CD4-positive, alpha-beta T cell (primary cell): ENCODE measurements at regions not wholly inside any gene's neighbourhood (a gene's known extent, or its start where the extent isn't known, plus 50 kb on each side); places are given as distances from the start of the nearest gene placed in this dataset.

Experiments used
- ATAC-seq: fragments of 200-7000 bp; cut with Tn5 transposase; one replicate; pipeline ENCODE4 v1.10.0; 2022; ENCODE audit warnings: mild to moderate bottlenecking; ENCODE audit not compliant: poor library complexity
- CTCF ChIA-PET: fragments of 350-600 bp; sonication (Branson Sonifier 250); formaldehyde crosslinking; loops from one replicate; lab custom pipeline; 2021; ENCODE audit warnings: antibody characterized with exemption, inconsistent platforms; lab: Charles Lee
- POLR2A ChIA-PET: fragments of 350-600 bp; sonication (Branson Sonifier 250); formaldehyde crosslinking; loops from one replicate; lab custom pipeline; 2021; ENCODE audit warnings: antibody characterized with exemption, inconsistent platforms; lab: Charles Lee
- DNase-seq, 14 experiments: peaks; one replicate each; pipeline ENCODE4 v3.0.0-alpha.2; 2013 to 2020; ENCODE audit warnings: mixed read lengths in 2 of 14
- H3K27ac ChIP-seq, 2 donors: one replicate each; pipeline versions ENCODE4 v1.5.1 to v1.7.0; 2013; ENCODE audit warnings: low read length in 2 of 2, low read depth in 1 of 2, mild to moderate bottlenecking in 1 of 2
- H3K27me3 ChIP-seq, 2 experiments: 1 replicate in 1 of 2; 2 replicates in 1 of 2; pipeline versions ENCODE4 v1.6.1 to v1.7.0; 2013; ENCODE audit warnings: low read length in 2 of 2, control low read depth in 1 of 2, mild to moderate bottlenecking in 1 of 2, moderate library complexity in 1 of 2; ENCODE audit not compliant: insufficient read depth in 2 of 2, control insufficient read depth in 1 of 2
- H3K36me3 ChIP-seq: one replicate; pipeline ENCODE4 v1.6.1; 2013; ENCODE audit warnings: low read length, control low read depth; ENCODE audit not compliant: insufficient read depth
- H3K4me1 ChIP-seq: one replicate; pipeline ENCODE4 v1.6.1; 2013; ENCODE audit warnings: low read length, control low read depth; ENCODE audit not compliant: insufficient read depth
- H3K4me3 ChIP-seq: one replicate; pipeline ENCODE4 v1.5.1; 2013; ENCODE audit warnings: mild to moderate bottlenecking, low read length, moderate library complexity
- H3K9me3 ChIP-seq, 2 experiments: 1 replicate in 1 of 2; 2 replicates in 1 of 2; pipeline versions ENCODE4 v1.6.1 to v1.7.0; 2013; ENCODE audit warnings: low read length in 2 of 2, mild to moderate bottlenecking in 2 of 2, control low read depth in 1 of 2, moderate library complexity in 1 of 2; ENCODE audit not compliant: control insufficient read depth in 1 of 2, insufficient read depth in 1 of 2
- H3K27ac Mint-ChIP-seq: one replicate; pipeline ENCODE4 v1.8.0; 2020; ENCODE audit warnings: mixed read lengths
- H3K27me3 Mint-ChIP-seq: one replicate; pipeline ENCODE4 v1.8.0; 2021; ENCODE audit warnings: mixed read lengths
- H3K36me3 Mint-ChIP-seq: one replicate; pipeline ENCODE4 v1.8.0; 2021; ENCODE audit warnings: low read depth, mixed read lengths
- H3K4me1 Mint-ChIP-seq: one replicate; pipeline ENCODE4 v1.8.0; 2021; ENCODE audit warnings: low read depth, mixed read lengths
- H3K4me3 Mint-ChIP-seq: one replicate; pipeline ENCODE4 v1.8.0; 2020; ENCODE audit warnings: mild to moderate bottlenecking, mixed read lengths
- H3K9me3 Mint-ChIP-seq: one replicate; pipeline ENCODE4 v1.8.0; 2020; ENCODE audit warnings: mixed read lengths
- CTCF ChIP-seq: fragments of 200-600 bp; IDR thresholded peaks from one replicate; pipeline ENCODE4 v1.8.0; 2022; ENCODE audit warnings: antibody characterized with exemption, mild to moderate bottlenecking
- intact Hi-C, 2 experiments: fragments of 100-400 bp; cut with DNase I in 1 of 2; cut with micrococcal nuclease in 1 of 2; formaldehyde crosslinking; loops; one replicate each; pipeline versions ENCODE4 v1.15.1 to v1.9.0; 2023 to 2025; cut with DNase I, micrococcal nuclease

- TF ChIP-seq CTCF = no peak
- Mint-ChIP-seq H3K4me3 (no peak overlapping the region), H3K27ac (no peak overlapping the region), H3K9me3 (no peaks in the 10 kb centered on the region), H3K27me3 (no peaks in the 10 kb centered on the region), H3K36me3 (no peaks in the 10 kb centered on the region), H3K4me1 (no peaks in the 10 kb centered on the region)
- H3K27me3 ChIP-seq = peaks cover 0 to 5% of the 10 kb centered on the region in 2 experiments
- no peaks in the 10 kb centered on the region for H3K4me1 ChIP-seq
- ChIA-PET POLR2A (no interaction called here), CTCF (no interaction called here)
- no peak overlapping the region for H3K4me3 ChIP-seq
- H3K36me3 ChIP-seq = no peaks in the 10 kb centered on the region
- ATAC-seq (no peak), DNase-seq (peak in 1 of 14 experiments; percentile 9)
- intact Hi-C loops = no loop called here
- H3K27ac ChIP-seq = no peak overlapping the region
- no peaks in the 10 kb centered on the region for H3K9me3 ChIP-seq
Observed at GRCh38 chr12:104890476-104891096, 67.5 kb downstream of the SLC41A2 start.

GRCh38 chr12:104889735-104890134, 68.4 kb downstream of the SLC41A2 start:
- Histone ChIP-seq H3K27me3 (peaks cover 0 to 5% of the 10 kb centered on the region in 2 experiments), H3K27ac (no peak overlapping the region), H3K36me3 (no peaks in the 10 kb centered on the region), H3K9me3 (no peaks in the 10 kb centered on the region), H3K4me1 (no peaks in the 10 kb centered on the region), H3K4me3 (no peak overlapping the region)
- no peak overlapping the region for H3K27ac Mint-ChIP-seq
- intact Hi-C loops = no loop called here
- no peak for DNase-seq
- ATAC-seq = no peak
- no peaks in the 10 kb centered on the region for H3K36me3 Mint-ChIP-seq
- H3K27me3 Mint-ChIP-seq = no peaks in the 10 kb centered on the region
- ChIA-PET POLR2A (no interaction called here), CTCF (no interaction called here)
- no peaks in the 10 kb centered on the region for H3K4me1 Mint-ChIP-seq
- no peak overlapping the region for H3K4me3 Mint-ChIP-seq
- no peak for TF ChIP-seq CTCF
- no peaks in the 10 kb centered on the region for H3K9me3 Mint-ChIP-seq

GRCh38 chr12:104888892-104889291, 69.2 kb downstream of the SLC41A2 start:
- Mint-ChIP-seq H3K4me3 (no peak overlapping the region), H3K36me3 (no peaks in the 10 kb centered on the region), H3K4me1 (no peaks in the 10 kb centered on the region), H3K27ac (no peak overlapping the region), H3K9me3 (no peaks in the 10 kb centered on the region), H3K27me3 (no peaks in the 10 kb centered on the region)
- Histone ChIP-seq H3K9me3 (no peaks in the 10 kb centered on the region), H3K36me3 (no peaks in the 10 kb centered on the region), H3K27me3 (peaks cover 4 to 5% of the 10 kb centered on the region in 2 experiments), H3K27ac (no peak overlapping the region), H3K4me1 (no peaks in the 10 kb centered on the region), H3K4me3 (no peak overlapping the region)
- ChIA-PET CTCF (no interaction called here), POLR2A (no interaction called here)
- intact Hi-C loops = no loop called here
- ATAC-seq (no peak), DNase-seq (no peak)
- no peak for TF ChIP-seq CTCF
